Upper lobe of left lung (tissue), 4 donors: ENCODE measurements at regions not wholly inside any gene's neighbourhood (a gene's known extent, or its start where the extent isn't known, plus 50 kb on each side); places are given as distances from the start of the nearest gene placed in this dataset.

Source experiments
- POLR2A ChIP-seq, 4 donors: fragments of 450-650 bp; IDR thresholded peaks; one replicate each; pipeline ENCODE4 v1.5.1; 2016 to 2017; ENCODE audit warnings: antibody characterized with exemption in 4 of 4, mild to moderate bottlenecking in 2 of 4
- TF ChIP-seq, protein P1 (sequence below), 6 experiments: fragments of 450-650 bp in 4 of 6; fragments of 200-600 bp in 2 of 6; sonication (generic) in 2 of 6; IDR thresholded peaks; one replicate each; pipeline ENCODE4 v1.5.1; 2016 to 2019; ENCODE audit warnings: antibody characterized with exemption in 6 of 6

DNA sequence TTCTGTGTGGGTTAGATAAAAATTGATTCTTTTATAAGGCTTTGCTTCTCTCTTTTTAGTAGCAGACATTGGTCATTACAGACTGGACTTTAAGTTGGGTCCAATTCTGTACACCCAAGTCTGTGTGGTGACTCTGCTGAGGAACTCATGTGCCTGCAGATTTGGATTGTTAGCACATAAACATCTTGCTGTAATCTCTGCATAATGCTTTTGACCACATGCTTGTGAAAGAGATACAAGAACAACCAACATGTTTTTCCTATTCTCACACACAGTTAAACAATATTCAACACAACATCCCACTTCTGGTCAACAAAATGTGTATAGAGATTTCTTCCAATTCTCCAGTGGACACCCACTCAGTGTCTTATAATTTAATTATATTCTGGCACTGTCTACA lies 270.1 kb downstream of the RDH14 start:
- no peak for TF ChIP-seq POLR2A (IDR thresholded peaks at IDR 0.05)
- TF ChIP-seq, protein P1, sequence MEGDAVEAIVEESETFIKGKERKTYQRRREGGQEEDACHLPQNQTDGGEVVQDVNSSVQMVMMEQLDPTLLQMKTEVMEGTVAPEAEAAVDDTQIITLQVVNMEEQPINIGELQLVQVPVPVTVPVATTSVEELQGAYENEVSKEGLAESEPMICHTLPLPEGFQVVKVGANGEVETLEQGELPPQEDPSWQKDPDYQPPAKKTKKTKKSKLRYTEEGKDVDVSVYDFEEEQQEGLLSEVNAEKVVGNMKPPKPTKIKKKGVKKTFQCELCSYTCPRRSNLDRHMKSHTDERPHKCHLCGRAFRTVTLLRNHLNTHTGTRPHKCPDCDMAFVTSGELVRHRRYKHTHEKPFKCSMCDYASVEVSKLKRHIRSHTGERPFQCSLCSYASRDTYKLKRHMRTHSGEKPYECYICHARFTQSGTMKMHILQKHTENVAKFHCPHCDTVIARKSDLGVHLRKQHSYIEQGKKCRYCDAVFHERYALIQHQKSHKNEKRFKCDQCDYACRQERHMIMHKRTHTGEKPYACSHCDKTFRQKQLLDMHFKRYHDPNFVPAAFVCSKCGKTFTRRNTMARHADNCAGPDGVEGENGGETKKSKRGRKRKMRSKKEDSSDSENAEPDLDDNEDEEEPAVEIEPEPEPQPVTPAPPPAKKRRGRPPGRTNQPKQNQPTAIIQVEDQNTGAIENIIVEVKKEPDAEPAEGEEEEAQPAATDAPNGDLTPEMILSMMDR (IDR thresholded peaks at IDR 0.05): no peak
